Stimulated activated CD4-positive, alpha-beta T cell treated with anti-CD3 and anti-CD28 coated beads, TNF-alpha, amount 100 ng/mL, for 4 hours (primary cell): ENCODE measurements at regions not wholly inside any gene's neighbourhood (a gene's known extent, or its start where the extent isn't known, plus 50 kb on each side); places are given as distances from the start of the nearest gene placed in this dataset.
"Not testable (repeated sequence)": the region's sequence is repeated elsewhere in the genome, so short reads cannot be mapped to it uniquely, and the experiment has no call there.

Experiments
- DNase-seq, 3 experiments: peaks; one replicate each; pipeline ENCODE4 v3.0.0-alpha.2; 2020; ENCODE audit warnings: low read depth in 3 of 3

DNA sequence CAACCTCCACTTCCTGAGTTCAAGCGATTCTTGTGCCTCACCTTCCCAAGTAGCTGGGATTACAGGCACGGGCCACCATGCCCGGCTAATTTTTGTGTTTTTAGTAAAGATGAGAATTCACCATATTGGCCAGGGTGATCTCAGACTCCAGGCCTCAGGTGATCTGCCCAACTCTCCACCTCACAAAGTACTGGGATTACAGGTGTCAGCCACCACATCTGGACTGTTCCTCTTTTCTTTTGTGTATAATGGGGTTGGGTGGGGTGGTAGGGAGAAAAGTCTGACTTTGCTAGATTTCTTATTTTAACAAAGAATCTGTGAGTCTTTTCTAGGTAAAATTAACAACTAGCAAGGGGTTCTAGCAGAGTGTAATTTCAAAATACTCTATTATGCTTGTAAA is 92.7 kb upstream of the AMN1 start:
- no peak for DNase-seq

DNA sequence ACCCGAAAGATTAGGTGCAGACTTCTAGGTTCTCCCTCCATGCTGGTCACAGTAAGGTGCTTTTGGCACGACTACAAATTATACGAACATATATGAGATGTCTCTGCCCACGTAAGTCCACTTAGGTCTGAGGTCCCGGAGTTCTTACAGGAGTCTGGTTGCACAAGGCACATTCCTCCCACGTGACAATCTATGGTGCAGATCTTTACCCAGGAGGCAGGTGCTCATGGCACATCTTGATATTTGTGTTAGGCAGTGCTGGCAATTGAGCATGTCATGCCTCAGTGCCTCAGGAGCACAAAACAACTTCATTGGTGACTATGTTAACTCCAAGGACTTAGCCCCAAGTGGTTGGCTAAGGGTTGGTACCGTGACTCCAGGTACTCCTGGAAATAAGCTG is 92.0 kb upstream of the AMN1 start:
- DNase-seq = no peak

DNA sequence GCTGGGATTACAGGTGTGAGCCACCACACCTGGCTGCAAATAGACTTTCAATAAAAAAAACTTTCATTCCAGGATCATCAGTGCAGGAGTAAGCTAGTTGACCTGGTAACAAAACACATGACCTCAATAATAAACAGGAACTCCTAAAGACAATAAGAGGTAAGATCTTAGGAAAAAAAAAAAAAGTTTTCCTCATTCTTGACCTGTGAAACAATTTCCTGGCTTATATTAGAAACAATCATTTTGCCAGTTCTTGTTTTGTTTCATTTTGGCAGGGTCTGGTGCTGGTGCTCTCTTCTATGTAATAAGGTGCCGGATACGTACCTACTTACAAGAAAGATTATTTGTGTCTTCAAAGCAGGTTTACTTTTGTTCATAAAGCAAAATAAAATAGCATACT is 90.6 kb upstream of the AMN1 start:
- DNase-seq = no peak

DNA sequence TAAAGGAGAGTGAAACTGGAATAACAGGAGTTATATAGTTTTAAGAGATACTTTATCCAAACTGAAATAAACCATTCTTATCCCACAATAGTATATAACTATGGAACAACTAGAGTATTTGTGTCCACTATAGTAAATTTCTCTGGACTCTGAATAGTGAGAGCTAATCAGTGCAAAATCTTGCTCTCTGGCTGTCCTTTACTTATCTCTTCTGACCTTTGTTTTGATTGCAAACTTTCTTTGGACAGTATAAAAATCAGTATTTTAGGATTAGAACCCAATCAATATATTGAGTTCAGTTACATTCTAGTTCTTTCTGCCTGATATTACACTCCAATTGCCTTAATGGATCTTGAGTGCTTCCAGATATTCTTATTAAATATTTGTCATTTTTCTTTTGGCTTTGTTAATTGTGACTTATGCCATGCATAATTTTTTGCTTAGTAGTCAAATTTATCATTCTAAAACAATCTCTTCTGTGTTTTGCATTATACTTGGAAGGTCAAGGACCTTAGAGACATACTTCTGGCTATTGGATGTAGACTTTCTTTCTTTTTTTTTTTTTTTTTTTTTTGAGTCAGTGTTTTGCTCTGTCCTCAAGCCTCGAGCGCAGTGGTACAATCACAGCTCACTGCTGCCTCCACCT is 89.9 kb upstream of the AMN1 start:
- DNase-seq = no peak

DNA sequence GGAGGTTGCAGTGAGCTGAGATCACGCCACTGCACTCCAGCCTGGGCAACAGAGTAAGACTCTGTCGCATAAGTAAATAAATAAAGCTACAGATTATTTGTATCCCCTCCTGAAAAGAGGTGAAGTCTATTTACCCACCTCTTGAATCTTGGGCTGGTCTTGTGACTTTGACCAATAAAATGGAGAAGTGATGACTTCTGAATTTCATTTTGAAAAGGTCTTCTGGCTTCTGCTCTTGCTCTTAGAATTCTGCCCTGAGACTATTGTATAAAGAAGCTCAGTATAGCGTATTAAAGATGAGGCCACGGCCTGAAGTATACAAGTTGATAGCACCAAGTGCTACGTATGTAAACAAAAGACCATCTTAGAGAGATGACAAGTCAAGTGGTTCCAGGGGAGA is 88.3 kb upstream of the AMN1 start:
- DNase-seq = no peak

DNA sequence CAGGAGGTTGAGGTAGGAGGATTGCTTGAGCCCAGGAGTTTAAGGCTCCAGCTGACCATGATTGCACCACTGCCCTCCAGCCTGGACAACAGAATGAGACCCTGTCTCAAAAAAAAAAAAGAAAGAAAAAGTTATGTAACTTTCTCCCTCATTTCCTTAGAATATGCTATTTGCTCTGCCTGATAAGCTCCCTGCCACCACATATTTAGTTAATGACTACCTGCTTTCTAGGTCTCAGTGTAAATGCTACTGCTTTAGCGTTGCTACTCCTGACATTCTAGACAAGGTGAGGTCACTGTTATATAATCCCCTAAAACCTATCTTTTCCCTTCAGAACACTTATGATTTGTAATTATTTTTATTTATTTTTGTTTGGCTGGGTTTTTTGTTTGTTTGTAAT is 86.3 kb upstream of the AMN1 start:
- DNase-seq = no peak

DNA sequence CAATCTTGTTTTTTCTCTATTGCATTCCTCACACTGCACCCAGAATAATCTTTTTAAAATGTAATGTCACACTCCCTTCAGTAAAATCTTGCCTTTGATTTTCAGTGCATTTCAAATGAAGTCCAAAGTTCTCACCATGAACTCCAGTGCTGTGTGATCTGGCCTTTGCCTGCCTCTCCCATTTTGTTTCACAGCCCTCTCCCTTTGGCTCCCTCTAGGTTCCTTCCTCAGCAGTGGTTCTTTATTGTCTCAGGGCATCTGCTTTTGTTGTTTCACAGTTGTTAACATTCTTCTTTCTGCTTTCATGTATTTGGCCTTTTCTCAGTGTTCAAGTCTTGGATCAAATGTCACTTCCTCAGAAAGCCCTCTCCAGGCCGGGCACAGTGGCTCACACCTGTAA is 84.5 kb upstream of the AMN1 start:
- no peak for DNase-seq

DNA sequence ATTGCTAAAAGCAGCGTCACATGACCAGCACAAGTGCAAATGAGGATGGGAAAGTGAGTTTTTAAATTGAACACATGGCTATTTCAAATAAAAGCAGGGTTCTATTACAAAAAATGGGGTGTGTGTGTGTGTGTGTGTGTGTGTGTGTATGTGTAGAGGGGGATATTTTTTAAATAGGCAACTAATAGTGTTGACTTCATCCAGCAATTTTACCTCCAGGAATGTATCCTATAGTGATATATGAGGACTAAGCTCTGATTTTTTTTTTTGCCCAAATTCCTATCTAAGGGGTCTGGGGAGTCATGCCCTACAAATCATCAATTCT is 78.9 kb upstream of the AMN1 start:
- no peak for DNase-seq

DNA sequence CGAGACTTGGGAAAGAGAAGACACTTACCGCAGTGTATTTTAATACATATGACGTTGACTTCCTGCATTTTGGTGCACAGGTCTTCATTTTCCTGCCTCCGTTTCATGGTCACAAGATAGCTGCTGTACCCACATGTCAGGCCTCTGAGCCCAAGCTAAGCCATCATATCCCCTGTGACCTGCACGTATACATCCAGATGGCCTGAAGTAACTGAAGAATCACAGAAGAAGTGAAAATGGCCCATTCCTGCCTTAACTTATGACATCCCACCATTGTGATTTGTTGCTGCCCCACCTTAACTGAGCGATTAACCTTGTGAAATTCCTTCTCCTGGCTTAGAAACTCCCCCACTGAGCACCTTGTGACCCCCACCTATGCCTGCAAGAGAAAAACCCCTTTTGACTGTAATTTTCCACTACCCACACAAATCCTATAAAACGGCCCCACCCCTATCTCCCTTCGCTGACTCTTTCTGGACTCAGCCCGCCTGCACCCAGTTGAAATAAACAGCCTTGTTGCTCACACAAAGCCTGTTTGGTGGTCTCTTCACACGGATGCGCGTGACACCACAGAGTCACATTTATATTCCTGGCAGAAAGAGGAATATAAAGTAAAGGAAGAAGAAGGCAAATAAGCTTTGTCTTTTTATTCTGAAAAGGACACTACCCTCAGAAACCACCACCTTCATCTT is 78.4 kb upstream of the AMN1 start:
- peak in 1 of 3 experiments; percentile 6 for DNase-seq

DNA sequence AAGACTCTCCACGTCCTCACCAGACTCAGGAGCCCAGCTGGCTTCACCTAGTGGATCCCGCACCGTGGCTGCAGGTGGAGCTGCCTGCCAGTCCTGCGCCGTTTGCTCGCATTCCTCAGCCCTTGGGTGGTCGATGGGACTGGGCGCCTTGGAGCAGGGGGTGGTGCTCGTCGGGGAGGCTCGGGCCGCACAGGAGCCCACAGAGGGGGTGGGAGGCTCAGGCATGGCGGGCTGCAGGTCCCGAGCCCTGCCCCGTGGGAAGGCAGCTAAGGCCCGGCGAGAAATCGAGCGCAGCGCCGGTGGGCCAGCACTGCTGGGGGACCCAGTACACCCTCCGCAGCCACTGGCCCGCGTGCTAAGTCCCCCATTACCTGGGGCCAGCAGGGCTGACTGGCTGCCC is 76.9 kb upstream of the AMN1 start:
- not testable (repeated sequence) for DNase-seq

DNA sequence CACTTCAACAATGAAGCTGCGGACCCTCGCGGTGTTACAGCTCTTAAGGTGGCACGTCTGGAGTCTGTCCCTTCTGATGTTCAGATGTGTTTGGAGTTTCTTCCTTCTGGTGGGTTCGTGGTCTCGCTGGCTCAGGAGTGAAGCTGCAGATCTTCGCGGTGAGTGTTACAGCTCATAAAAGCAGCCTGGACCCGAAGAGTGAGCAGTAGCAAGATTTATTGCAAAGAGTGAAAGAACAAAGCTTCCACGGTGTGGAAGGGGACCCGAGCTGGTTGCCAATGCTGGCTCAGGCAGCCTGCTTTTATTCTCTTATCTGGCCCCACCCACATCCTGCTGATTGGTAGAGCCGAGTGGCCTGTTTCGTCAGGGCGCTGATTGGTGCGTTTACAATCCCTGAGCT is 75.9 kb upstream of the AMN1 start:
- not testable (repeated sequence) for DNase-seq

DNA sequence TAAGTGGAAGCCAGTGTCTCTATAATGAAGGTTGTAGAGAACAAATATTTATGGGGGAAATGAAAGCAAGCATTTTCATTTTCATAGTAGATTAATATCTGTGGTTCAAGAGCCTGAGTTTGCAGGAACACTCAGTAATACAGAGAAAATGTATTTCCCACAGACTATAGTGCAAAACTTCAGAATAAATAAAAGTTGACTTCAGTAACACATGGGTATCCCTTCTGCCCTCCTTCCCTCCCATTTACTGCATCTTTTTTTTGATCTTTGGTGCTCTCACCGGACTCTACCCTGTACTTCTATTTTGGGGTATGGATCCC is 75.3 kb upstream of the AMN1 start:
- no peak for DNase-seq

DNA sequence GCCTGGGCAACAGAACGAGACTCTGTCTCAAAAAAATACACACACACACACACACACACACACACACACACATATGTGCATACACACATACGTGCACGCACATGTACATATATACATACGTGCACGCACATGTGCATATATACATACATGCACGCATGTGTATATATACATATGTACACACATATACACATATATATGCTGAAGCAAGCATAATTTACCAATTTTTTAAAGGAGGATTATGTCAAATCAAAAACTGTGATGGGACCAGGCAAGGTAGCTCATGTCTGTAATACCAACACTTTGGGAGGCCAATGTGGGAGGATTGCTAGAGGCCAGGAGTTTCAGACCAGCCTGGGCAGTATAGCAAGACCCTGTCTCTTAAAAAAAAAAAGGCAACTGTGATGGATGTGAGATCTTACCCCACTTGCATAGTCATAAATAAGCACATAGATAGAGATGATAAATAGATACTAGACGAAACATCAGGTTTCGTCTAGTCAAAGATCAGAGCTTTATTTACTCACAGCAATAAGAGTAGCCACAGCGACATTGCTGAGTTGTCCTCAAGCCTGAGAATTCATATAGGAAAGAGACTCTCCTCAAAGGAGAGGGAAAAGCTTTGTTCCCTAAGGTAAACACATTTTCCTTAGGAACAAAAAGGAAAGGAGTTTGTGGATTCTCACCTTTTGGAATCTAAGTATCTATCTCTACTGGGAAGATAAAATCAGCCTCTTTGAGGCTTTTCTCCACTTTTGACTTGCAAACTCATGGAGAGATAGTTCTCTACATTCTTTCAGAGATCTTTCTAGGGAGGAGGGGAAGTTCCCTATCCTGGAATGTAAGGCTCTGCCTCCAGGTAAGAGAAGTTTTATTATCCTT is 74.7 kb upstream of the AMN1 start:
- no peak for DNase-seq

DNA sequence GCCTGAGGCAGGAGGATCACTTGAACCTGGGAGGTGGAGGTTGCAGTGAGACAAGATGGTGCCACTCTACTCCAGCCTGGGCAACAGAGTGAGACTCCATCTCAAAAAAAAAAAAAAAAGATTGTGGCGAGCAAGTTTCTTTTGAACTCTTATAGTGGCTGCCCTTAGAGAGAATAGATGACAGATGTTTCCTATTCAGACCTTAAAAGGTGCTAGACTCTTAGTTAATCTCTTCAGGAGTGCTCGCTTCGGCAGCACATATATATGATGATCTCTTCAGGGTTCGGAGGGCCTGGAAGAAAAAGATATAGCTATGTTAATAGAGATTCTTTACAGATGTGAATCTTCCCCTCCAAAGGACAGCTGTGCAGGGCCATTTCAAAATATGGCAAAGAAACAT is 73.1 kb upstream of the AMN1 start:
- DNase-seq = no peak

DNA sequence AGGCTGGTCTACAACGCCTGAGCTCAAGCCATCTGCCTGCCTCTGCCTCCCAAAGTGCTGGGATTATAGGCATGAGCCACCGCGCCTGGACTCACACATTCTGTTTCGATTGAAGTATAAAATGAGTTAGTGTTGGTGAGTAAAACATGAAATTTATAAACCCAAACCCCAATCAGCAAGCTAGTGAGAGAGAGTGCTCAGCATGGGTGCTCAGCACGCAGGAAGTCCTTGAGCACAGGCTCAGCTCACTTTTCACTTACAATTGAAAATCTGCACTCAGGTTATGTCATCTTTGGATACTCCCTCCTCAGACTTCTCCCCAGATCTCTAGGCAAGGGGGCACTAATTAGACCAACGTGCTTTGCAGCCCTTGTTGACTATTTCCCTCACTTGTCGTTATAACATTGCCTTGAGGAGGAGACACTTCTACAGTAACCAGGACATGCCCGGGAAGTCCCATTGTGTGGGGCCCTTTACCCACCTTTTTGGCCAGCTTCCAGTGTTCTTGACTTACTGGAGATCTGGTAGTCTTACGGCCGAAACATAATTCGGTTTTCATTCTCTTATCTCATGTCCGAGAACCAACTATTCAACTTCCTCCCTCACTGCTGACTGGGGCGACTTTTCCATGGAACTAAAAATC is 68.5 kb upstream of the AMN1 start:
- DNase-seq = no peak

DNA sequence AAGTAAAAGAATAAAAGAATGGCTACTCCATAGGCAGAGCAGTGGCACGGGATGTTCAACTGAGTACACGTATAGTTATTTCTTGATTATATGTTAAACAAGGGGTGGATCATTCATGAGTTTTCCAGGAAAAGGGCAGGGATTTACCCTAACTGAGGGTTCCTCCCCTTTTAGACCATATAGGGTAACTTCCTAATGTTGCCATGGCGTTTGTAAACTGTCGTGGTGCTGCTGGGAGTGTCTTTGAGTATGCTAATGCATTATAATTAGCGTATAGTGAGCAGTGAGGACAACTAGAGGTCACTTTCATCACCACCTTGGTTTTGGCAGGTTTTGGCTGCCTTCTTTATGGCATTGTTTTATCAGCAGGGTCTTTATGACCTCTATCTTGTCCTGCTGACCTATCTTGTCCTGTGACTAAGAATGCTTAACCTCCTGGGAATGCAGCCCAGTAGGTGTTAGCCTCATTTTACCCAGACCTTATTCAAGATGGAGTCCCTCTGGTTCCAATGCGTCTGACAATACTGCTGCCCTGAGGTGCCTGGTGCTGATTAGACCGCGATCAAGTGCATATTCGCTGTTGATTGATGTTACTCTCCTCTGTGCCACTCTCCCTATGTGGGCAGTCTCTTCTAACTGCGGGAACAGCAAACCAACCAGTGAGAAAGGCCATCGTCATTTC is 67.6 kb upstream of the AMN1 start:
- no peak for DNase-seq

DNA sequence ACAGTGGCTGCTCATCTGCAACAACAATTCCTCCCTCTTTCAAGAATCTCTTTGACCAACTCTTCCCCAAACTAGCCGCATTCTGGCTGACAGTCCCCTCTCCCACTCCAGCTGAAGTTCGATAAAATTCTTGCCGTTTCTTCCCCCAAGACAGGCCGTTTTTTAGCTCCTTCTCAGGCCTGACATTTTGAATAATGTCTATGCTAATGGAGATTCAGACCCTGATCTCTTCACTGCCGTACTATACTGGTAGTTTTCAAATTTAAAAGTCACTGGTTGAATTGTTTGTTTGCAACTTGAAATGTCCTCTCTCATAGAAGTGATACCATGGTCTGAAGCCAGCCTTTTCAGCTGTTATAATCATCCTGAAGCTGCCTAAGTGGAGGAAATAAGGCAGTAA is 65.9 kb upstream of the AMN1 start:
- no peak for DNase-seq

DNA sequence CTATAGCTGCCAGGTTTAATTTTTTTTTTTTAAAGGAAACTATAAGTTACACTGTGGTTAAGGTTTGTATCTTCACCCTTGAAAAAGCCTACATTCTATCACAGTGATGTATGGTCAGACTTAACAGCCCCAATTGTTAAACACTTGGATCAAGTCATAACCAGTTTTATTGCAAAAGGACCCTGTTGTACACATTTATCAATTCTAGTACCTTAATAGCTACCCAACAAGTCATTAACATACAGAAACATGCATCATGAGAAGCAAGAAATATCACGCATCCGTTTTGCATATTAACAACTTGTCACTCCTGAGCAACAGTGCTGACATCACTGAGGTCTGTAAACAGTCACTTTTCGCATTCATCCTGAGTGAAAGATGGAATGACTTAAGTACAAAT is 62.4 kb upstream of the AMN1 start:
- DNase-seq = not testable (repeated sequence)

DNA sequence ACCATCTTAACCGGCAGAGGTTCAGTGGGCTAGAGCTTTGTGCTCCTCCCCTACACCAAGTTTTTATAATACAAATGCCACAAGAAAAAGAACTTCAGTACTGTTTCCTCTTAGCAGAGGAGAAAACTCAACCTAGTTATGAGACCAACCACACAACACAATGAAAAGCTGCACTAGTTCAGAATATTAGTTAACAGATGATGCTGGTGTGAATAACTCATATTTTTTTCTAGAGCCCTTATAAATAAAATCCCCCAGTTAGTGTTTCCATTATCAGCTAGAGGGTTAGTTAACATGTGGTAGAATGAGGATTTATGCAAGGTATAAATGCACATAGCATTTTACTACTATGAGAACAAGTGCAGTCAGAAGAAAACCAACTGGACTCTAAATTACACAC is 61.9 kb upstream of the AMN1 start:
- DNase-seq = no peak

DNA sequence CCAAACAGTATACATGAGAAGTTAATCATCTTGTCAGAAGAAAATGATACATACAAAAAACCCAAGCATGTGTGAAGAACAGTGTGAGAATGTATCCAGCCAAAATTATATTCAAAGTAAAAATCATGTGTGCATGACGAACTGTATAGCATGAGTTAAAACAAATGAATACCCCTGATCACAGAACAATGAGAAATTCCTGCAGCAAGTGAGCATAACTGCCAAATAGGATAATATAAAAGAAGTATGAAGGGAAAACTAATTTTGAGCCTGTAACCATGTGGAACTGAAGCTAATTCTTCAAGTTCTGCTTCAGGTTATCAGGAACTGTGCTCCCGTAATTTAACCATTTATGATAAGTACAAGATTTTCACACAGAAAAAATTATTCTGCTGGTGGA is 56.5 kb upstream of the AMN1 start:
- no peak for DNase-seq

DNA sequence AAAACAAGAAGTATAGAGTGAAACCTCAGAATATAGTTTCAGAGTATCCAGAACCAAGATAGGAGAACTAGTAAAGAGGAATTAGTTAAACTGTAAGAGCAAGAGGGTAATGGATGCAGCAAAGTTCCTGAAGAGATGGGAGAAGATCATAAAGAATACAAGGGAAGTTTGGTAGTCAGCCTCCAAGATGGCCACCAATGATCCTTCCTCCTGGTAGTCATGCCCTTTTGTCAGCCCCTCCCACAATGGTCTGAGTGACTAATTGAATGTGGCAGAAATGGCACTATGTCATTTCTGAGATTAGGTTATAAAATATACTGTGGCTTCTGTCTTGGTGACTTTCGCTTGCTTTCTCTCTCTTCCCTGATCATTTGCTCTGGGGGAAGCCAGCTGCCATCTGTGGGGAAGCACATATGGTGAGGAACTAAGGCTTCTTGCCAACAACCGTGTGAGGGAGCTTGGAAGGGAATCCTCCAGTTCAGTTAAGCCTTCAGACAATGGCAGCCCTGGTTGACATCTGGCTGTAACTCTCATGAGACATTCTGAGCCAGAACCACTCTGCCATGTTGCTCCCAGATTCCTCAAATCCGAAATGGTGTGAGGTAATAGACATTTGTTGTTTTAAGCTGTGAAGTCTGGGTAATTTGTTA is 55.3 kb upstream of the AMN1 start:
- no peak for DNase-seq

DNA sequence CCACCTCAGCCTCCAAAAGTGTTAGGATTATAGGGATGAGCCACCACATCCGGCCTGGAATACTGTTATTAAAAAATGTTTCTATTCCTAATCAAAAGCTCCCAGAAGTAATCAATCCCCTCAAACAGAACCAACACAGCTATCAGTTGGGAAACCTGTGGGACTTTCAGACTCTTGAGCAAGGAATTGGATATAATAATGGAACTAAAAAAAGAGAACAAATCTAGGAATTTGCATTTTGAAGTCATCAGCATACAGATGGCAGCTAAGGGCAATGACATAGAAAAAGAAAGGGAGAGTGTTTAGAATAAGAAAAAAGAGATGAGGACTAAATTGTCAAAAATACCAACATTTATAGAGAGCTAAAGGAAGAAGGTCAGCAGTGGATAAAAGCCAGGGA is 54.7 kb upstream of the AMN1 start:
- no peak for DNase-seq
